MM.1S (cell line): ENCODE measurements at regions not wholly inside any gene's neighbourhood (a gene's known extent, or its start where the extent isn't known, plus 50 kb on each side); places are given as distances from the start of the nearest gene placed in this dataset.

Source experiments
- CTCF ChIP-seq: fragments of 300-600 bp; sonication (generic); IDR thresholded peaks from 2 replicates; pipeline ENCODE4 v1.5.1; 2016; ENCODE audit warnings: antibody characterized with exemption, low read length, mixed read lengths
- EZH2 ChIP-seq: fragments of 300-600 bp; sonication (generic); optimal IDR thresholded peaks from 2 replicates; pipeline ENCODE3; 2017; ENCODE audit warnings: low read depth, mild to moderate bottlenecking, antibody characterized with exemption, low read length, mixed read lengths
- EZH2phosphoT487 ChIP-seq: fragments of 300-600 bp; sonication (generic); IDR thresholded peaks from 2 replicates; pipeline ENCODE4 v1.6.1; 2018; ENCODE audit warnings: antibody characterized with exemption, low read length

GRCh38 chr5:121156565-121156964, 692.5 kb downstream of the PRR16 start:
- TF ChIP-seq CTCF (no peak), EZH2phosphoT487 (no peak), EZH2 (no peak)
